ENCODE measurements at regions not wholly inside any gene's neighbourhood (a gene's known extent, or its start where the extent isn't known, plus 50 kb on each side); places are given as distances from the start of the nearest gene placed in this dataset.
"Not testable (repeated sequence)": the region's sequence is repeated elsewhere in the genome, so short reads cannot be mapped to it uniquely, and the experiment has no call there.

DNA sequence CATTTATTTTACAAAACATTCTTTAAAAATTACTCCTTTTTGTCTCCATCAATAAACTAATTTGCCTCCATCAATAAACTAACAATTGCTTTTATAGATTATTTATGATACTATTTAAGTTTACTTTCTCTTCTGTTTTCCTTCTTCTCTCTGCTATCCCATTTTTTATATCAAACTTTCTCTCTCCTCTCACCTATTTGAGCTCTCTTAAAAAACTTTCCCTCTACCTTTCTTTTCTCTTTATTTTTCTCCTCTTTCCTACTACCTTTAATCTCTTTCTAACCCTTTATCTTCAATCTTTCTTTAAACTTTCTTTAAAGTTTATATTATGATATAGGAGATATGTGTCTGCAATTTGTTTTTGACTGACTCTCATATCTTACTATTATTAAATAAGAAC lies 566.4 kb downstream of the DACH1 start:
- no peak for DNase-seq

DNA sequence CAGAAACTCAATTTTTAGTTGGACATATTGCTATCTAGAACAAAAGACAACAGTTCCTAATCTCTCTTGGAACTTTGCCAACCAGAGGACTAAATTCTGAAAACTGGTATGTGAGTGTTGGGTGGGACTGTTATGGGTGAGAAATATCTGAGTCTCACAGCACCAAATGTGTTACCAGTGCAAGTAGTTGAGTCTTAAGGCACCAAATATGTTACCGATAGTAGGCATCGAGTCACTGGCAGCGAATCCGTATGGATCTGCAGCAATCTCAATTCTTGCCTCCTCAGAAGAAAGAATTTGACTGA lies 575.2 kb downstream of the DACH1 start:
- no peak for DNase-seq

DNA sequence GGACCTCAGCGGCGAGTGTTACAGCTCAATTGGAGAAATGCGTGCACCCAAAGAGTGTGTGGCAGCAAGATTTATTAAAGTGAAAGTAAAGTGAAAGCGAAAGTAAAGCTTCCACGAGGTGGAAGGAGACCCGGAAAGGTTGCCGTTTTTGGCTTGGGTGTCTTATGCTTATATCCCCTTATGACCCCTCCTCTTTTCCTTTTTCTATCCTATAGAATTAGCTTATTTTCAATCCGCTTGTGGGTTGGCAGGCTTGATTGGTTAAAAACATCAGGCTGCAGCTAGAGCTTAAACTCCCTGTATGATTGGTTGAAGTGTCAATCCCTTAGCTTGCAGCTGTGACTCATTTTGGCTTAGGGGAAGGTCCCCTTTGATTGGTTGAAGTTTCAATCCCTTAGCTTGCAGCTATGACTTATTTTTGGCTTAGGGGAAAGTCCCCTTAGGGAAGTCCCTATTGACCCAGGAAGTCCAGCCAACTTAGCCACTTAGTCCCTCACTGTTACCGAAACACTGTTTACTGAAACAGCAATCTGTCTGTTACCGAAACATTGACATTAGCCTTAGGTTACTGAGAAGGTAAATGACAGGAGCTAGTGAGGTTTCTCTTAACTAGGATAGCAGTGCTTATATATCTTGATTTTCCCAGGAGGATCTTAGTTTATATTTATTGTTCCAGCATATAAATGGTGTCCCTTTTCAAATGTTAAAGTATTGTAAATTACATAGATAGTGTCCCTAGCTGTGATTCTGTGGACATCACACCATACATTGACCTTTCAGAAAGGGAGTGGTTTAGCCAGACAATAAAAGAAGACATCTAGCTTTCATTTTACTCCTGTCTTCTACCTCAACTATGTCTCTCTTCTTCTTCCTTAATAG lies 575.8 kb downstream of the DACH1 start:
- no peak for DNase-seq

DNA sequence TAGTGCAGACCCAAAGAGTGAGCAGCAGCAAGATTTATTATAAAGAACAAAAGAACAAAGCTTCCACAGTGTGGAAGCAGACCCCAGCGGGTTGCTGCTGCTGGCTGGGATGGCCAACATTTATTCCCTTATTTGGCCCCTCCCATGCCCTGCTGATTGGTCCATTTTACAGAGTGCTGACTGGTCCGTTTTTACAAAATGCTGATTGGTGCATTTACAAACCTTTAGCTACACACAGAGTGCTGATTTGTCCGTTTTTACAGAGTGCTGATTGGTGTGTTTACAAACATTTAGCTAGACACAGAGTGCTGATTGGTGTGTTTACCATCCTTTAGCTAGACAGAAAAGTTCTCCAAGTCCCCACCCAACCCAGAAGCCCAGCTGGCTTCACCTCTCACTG lies 577.0 kb downstream of the DACH1 start:
- DNase-seq, result not testable (repeated sequence)

DNA sequence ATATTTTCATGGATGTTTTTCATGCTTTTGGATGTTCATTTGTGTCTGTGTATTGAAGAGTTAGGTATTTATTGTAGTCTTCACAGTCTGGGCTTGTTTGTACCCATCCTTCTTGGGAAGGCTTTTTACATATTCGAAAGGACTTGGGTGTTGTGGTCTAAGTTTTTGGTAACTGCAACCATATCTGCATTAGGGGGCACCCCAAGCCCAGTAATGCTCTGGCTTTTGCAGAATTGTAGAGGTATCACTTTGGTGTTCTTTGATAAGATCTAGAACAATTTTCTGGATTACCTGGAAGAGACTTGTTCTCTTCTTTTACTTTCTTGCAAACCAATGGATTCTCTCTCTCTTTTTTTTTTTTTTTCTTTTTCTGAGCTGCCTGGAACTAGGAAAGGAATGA lies 581.3 kb downstream of the DACH1 start:
- no peak for DNase-seq

DNA sequence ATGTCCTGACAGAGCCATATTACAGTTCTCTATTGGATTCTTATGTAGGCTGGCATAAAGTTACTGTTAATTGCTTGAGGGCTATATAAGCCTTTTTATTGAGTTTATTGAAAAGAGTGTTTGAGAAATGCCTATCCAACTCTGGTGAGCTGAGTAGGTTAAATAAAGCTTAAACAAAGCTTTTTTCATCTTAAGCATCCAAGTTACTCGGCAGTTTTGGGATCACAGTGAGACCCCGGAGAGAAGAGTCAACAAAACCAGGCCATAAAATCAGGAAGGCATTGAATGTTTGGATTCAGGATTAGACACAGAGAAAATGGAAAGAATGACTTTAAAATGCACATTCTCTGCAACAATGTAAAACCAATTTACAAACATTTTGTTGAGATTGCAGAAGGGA lies 588.5 kb downstream of the DACH1 start:
- no peak for DNase-seq

DNA sequence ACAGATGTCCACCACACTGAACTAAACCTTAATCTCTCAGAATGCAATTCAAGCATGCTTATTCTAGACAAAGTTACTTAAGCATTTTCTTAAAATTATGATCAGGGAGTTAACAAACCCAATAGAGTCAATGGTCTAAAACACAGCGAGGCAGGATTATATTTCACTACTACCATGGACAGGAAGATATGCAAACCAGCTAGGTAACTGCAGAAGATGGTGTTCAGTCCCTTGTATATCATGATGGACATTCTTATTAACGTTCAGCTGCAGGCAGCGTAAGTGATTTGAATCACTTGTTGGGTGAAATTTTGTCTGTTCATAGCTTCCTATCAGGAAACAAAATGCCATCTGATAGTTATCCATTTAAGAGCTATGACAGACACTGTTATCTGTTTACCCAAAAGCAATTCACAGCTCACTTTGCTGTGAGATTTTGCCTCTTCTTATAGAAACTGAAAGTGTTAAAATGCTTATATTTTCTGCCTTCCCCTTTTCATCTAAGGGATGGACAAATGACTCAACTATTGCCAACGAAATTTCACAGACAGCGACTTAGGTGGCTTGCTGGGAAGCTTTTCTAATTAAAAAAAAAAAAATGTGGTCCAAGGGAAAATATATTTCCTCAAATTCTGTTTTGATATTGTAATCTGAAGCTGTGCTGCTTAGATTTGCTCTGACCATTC lies 591.9 kb downstream of the DACH1 start:
- no peak for DNase-seq

DNA sequence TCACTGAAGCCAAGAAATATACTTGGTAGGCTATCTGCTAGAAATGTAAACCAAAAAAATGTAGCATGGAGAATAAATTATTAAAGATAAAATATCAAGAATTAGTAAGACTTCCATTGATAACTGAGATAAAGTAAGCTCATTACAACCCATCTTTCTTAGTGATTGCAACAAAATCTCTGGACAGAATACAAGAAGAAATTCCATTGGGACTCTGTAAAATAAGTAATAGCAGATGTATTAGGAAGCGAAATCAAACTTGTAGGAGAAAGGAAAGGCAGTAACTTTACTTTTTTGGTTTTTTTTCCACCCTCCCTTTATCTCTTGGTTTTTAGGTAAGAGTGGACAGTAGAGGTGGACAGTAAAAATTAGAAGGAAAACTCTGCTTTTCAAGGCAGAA lies 605.7 kb downstream of the DACH1 start:
- DNase-seq, result no peak

DNA sequence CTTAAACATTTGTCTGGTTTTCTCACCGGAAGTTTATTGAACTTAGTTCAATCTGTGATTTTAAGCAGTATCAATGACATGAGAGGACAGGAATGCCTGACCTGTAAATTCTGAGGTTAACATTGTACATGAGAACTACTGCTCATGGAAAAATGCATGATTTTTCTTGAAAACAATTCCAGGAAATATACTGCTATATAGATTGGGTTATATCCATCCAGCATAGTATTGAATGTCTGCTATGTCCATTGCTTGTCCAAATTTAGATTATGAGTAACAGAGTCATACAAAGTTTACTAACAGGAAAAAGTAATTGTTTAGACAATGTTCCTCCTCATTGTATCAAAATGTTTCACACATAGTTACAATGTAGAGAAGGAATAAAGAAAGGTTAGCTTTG lies 606.8 kb downstream of the DACH1 start:
- no peak for DNase-seq

DNA sequence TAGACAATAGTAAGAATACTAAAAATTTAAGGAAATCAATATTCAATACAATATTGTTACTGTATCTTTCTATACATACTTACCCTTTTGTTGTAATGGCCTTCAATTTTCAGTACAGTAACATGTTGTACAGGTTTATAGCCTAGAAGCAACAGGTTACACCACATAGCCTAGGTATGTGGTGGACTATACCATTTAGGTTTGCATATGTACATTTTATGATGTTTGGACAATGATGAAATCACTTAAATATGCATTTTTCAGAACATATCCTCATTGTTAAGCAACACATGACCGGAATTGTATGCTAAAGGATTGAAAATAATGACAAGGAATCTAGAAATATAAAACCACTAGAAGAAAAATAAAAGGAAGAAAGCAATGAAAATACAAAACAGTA lies 611.4 kb downstream of the DACH1 start:
- no peak for DNase-seq

DNA sequence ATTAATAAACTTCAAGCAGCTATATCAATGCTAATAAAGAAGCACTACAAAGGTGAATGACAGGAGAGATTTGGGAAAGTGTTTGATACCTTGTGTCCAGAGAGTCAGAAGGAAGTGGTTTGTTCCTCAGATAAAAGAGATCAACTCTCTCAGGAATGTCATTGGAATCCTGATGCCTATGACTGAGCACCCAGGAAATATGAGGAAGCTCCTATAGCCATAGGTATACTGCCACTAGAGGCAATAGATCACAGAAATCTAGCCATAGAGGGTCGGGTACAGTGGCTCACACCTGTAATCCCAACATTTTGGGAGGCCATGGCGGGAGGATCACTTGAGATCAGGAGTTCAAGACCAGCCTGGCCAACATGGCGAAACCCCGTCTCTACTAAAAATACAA lies 612.6 kb downstream of the DACH1 start:
- DNase-seq, result no peak

DNA sequence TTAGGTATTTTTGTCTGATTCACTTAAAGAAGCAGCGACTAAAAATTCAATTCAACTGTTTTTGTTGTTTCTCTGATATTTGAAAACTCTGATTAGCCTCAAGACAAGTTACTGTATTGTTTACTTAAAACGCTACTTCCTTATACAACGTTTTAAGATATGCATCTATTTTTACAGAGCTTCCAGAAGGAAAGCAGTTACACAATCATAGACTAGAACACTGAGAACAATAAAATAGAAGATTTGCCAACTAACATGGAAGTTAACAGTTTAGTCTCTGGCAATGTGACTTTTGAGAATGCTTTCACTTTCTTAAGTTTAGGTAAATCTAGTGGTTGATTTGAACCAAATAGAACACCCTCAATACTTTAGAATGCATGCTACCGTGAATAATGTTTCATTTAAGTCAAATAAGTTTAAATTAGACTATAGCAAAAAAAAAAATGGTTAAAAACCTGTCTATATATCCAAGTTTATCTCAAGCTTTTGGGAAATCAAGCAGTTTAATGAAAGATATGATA lies 614.8 kb downstream of the DACH1 start:
- no peak for DNase-seq

DNA sequence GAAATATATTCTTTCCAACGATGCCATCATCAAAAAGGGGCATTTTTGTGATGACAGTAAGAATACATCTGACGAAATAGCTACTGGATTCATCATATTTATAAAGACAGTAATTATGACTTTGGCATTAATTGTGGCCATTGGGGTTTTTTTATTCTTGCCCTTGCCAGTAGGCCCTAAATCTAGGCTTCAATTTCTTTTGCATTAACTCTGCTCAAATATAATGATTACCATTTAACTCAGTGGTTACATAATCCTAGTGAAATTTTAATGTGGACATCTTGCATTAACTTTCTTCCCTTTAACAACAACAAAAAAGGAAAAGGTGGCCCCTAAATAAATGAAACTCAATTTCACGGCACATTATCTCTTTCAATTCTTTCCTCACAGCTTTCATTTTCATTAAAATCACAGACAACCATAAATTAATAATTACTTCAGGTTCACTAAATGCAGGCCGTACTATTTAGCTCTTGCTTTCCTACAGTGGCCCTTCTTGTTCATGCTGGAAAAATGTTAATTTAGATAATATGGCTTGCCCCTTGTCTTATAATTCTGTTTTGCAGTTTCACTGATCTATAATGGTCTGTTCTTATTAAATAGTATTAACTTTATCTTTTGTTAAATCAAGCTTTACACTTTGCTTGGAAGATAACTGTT lies 615.6 kb downstream of the DACH1 start:
- DNase-seq, result no peak

DNA sequence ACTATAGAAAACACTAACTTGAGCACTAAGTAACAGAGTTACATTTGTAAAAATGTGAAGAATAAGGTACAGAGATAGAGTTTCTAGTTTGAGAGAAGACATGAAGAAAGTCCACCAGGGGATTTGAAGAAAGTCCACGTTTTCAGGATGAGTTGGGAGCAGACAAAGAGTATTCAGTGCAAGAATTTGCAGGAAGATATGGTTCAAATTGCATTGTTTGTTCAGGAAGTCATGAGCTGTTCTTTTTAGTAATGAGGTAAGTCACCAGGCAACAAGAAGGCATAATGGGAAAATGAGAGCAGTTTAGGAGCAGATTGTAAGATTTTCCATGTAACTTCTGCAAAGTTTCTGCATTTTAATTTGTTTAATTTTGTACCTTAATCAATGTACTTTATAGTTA lies 618.0 kb downstream of the DACH1 start:
- DNase-seq, result no peak

DNA sequence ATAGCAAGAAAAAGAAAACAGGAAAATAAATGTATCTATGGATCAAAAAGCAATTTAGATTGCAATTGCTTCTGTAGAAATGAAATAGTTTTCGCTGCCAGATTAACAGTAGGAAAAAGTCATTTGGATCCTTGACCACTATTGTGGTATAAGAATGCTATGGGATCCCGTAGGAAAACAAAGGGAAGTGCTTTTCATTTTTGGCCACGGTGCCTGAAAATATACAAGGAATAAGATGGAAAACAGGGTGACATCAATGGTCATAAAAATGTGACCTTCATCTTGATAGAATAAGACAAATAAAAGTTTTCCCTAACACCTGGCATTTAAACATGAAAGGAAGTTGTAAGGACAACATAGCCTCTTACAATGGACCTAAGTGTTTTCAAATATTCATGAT lies 622.8 kb downstream of the DACH1 start:
- DNase-seq, result no peak

DNA sequence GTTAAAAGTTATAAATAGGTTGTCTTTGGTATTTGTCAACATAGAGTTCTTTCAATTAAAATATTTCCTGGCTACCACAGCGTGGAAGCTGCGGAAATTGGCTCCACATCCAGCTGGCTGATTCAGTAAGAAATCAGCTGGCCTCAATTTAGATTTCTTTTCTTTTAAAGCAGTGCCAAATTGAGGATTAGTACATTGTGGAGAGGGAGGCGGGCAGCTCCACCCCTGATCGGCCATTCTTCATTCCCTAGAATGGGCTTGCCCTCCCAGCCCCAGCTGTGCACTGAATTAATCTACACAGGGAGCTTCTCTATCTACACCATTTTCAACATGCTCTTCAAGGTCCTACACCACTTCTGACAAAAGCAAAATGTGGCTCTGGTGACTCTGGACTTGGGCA lies 624.8 kb downstream of the DACH1 start:
- peak; percentile 2 for DNase-seq

DNA sequence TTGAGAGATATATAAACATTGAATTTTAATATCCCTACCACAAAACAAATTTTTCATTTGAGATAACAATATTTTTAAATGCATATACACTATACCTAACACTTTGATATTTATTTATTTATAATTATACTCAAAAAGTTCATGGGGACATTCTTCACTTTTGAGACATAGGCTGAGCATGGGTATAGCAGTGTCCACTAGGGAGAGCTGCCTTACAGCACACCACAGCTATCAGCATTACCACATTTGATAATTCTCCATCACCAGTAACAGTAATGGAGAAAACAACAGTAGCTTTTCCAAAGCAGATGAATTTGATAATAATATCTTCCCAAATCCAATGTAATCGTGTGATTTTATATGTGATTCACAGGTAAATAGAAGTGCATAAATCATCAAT lies 626.1 kb downstream of the DACH1 start:
- no peak for DNase-seq

DNA sequence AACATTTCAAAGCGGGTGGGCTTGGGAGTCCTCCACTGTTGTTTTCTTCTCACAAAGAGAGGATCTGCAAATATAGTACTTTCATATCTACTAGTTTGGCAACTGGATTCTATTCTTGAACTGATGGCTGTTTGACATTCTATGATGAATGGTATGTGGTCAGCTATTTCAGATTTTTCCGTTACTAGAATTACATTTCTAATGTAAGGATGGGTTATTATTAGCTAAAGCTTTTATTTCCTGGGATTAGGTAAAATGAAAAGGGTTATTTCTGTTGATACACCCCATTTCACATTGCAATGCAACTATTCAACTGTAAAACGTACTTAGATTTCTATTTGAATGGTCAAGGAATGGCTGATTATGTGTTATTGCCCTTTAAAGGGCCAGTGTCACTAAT lies 629.7 kb downstream of the DACH1 start:
- no peak for DNase-seq

DNA sequence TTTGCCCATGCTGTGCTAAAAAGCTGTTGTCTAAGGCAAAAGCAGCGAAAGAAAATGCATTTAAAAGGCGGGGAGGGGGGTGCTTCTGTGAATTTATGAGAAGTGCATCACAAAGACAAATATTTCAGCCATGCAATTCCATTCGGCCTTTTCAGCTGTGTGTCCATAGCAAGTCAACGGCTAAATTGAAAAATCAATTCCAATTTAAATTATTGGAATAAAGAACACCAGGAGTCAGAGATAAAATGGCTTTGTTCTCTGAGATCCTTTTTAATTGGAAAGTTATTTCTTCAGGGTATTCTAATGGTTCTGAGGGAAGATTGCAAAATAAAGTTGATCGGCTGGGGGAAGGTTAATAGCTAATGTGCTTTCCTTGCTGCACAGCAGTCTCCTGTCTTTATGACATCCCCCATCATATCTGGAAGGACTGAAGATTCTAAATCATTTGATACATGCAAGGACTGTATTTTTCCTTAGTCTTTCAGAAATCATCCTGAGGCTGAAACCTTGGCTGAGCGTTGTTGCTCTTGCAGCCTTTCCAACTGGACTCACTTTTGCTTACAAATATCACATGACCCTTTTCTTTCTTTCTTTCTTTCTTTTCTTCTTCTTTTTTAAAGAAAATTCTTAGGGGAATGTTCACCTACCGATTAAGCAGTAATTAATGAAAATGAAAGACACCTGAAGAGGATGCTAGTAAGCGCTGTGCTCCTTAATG lies 647.1 kb downstream of the DACH1 start:
- DNase-seq, result no peak

DNA sequence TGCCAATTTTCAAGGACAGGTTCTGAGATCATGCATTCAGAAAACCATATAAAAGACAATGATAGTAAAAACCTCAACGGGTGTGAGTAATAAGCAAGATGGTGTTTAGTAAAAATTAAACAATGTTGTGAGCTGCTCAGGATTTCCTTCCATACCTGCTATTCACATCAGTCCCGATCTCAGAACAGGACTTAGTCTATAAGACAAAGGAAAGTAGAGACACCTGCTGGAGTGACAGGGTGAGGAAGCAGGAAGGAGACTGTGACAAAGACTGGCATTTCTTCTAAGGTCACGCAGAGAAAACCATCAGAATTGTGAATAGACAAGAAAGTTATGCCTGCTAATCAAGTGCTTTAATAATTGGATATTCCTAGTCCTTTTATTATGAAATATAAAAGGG lies 648.0 kb downstream of the DACH1 start:
- DNase-seq, result no peak

DNA sequence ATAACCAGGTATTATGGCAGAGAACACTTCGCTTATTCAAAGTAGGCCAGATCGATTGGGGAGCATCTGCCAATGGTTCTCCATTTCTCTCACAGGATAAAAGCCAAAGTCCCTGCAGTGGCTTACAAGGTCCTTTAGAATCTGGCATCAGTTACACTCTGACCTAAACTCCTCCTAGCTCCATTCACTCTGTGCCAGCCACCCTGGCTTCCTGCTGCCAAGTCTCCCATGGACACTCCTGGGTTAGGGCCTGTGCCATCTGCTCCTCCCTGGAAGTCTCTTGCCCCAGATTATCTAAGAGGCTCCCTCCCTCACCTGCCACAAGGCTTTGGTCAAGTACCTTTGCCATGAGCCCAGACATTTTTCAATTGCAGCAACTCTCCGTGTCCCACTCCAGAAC lies 649.2 kb downstream of the DACH1 start:
- DNase-seq, result no peak

DNA sequence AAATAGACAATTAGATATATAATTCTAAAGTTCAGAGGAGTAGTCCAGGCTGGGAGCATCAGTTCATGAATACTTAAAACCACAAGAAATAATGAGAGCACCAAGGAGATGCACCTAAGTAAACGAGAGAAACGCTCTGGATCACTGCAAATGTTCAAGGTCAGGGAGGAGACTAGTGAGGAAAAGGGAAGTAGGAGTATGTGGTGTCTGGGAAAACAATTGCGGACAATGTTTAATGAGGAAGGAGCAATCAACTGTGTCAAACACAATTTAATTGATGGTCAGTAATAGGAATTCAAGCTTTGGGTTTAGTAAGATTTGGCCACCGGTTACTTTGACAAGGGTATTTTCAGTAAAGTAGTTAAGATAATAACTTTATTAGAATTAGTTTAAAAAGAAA lies 652.2 kb downstream of the DACH1 start:
- no peak for DNase-seq

DNA sequence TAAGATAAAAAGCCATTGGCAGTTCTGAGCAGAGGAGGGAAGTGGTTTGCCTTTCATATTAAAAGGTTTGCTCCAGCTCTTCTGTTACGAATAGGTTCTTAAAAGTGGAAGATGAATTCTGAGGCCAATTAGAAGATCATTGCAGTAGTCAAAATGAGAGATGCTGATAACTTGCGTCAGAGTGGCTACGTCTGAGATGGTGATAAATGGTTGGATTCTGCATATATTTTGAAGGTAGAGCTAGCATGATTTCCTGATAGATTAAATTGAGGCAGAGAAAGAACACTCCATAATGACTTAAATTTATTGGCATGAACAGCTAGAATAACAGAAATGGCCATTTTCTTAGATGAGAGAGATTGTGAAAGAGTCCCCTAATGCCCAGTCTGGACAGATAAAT lies 652.6 kb downstream of the DACH1 start:
- DNase-seq, result no peak
